GM21367 (cell line): ENCODE measurements at regions not wholly inside any gene's neighbourhood (a gene's known extent, or its start where the extent isn't known, plus 50 kb on each side); places are given as distances from the start of the nearest gene placed in this dataset.
"Not testable (repeated sequence)": the region's sequence is repeated elsewhere in the genome, so short reads cannot be mapped to it uniquely, and the experiment has no call there.

Experiments
- ATAC-seq: cut with Tn5 transposase; IDR thresholded peaks from one replicate; pipeline ENCODE4 v1.9.1; 2021; ENCODE audit not compliant: unreplicated experiment

DNA sequence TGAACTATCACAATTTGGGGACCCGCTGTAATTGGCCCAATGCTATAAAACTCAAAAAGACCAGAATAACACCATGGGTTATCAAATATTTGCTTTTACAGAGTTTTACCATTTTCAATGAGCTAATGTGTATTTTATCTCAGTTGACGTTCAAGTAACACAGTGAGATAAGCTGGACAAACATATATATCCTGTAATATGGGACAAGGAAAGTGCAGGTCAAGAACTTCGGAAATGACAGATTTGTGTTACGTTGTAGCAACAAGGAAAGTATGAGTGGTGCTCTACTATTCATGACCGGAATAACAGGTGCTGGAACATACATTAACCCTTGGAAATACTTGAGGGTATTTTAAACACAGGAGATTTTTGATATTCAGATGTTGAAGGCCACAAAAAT lies 566.4 kb upstream of the FLRT2 start:
- ATAC-seq = no peak

DNA sequence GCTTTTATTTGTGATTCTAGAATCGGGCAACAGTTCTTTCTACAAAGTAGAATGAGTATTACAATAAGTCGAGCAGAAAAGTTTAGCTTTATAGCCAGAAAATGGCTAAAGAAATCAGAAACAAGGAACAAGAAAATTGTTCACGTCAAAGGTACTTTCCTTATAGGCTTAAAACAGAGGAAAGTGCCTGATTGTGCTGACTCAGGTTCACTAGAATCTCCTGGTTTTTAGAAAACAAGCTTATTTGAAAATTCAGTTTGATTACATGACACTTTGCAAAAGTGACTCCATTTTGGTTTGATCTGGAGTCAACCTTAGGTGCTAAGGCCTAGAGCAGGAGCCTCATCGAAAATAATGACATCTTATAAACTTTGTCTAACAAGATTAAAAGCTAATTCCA lies 564.7 kb upstream of the FLRT2 start:
- no peak for ATAC-seq

DNA sequence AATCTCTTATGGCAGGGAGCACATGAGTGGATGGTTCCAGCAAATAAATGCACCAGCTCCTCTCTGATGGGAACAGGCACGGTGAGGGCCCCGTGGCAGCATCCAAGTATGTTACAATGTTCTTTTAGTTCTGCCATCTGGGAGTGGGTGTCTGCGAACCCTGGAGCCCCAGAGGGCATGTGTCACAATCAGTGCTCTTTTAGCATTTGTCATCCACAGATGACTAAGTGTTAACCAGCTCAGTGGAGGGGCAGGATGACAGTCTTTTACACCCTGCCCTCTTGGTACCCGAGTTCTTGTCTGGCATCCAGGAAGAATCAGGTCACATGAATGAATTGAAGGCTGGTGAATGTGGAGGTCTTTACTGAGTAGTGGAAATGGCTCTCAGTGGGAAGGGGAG lies 560.4 kb upstream of the FLRT2 start:
- no peak for ATAC-seq

DNA sequence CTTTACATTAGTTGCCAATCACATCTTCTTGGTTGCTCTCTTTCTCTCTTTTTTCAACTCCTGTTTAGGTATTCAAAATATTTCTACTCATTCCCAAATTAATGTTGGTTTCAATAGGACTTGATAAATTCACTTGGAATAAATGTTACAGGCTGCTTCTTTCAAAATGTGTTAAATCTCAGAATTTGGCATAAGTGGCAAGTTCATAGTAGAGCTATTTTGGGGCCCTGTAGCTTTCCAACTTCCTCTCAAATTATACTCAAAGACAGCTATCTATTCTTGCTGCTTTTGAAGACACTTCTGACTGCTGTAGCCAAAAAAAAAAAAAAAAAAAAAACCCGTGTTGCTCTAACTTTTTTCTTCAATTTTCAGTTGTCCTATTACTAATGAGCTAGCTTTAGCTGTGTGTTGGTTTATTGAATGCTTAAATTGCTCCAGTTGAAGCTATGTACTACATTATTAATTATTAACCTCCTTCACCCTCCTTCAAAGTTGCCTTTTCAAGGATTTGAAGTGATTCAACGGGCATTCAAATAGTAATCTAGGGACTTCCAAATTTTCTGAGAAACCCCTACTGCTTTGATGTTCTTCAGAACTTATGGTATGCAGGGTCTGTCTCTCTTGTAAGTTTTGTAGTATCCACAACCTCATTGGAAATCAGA lies 554.6 kb upstream of the FLRT2 start:
- no peak for ATAC-seq

DNA sequence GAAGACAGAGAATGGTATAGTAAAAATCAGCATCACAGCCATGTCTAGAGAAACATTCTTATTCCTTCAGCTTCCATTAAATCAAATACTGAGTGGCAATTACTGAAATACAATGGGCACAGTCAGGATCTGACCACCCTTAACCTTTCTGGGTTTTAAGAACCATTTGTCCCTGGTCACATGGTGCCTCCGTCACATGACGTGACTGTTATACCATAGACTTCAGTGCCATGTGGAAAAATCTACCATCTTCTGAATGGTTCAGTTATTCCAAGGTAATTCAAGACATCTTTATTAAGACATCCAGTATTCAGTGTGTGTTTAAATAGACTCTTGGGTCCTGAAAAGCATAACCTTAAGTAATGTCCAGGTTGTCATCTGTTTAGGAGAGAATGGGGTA lies 553.1 kb upstream of the FLRT2 start:
- no peak for ATAC-seq

DNA sequence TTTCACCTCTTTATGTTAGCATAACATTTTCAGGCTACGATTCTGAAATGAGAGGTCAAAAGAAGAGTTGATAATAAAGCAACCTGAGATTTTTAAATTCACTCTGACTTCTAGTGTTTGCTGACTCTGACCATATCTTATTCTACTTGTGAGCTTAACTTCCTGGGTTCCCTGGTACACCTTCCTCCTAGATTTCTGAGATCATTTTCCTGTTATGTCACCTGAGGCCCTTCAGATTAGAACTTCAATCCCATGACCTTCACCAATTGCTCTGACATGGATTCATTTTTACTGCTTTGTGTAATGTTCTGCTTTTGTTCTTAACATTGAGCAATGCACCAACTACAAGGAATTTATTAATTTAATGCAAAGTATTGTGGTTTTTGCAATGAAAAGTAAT lies 542.9 kb upstream of the FLRT2 start:
- no peak for ATAC-seq

DNA sequence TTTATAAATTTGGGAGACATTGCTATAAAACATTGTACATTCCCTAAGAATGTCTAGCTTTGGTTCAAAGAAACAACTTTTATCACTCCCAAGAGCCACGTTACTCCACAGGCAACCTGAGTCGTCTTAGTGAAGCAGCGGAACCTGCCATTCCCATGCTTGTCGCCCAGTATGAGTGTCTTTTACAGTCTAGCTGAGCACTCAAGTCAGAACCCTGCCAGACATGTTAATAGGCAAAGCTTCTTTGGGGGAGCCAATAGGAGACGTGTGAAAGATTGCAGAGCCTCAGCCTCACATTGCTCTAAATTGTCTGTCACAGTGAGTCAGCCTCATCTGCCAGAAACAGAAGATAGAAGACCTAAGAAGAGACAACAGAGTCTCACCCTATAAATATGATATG lies 541.6 kb upstream of the FLRT2 start:
- no peak for ATAC-seq

DNA sequence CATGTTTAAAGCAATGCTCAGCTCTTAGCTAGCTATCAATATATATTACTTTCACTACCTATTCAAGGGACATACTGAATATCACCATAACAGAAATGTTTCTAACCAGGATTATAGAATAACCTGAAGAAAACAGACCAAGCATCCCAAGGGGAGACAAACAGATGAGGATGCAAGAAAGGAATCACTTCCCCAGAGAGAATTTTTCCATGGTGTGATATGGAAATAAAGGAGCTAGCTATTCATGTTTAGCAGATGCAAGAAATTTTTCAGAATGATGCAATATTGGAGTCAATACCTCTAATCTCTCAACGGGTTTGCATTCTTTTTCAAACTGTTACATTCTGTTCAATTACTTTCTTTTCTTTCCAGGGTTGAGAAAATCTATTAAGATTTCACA lies 538.9 kb upstream of the FLRT2 start:
- ATAC-seq = no peak

DNA sequence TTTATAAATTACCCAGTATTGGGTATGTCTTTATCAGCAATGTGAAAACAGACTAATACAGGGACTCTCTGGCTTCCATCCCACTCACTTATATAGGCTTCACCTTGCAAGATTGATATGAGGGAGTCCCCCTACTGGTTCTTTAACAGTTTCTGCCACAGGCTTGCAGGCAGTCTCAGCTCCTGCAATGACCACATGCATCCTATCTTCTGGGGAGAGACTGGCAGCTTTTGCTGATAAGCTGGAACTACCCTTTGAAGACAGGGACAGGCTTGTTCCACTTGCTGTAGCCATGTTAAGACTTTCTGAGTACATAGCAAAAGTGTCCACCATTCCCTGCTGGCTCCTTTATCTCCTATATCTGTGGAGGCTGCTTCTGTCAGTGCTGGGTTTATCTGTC lies 531.7 kb upstream of the FLRT2 start:
- no peak for ATAC-seq

DNA sequence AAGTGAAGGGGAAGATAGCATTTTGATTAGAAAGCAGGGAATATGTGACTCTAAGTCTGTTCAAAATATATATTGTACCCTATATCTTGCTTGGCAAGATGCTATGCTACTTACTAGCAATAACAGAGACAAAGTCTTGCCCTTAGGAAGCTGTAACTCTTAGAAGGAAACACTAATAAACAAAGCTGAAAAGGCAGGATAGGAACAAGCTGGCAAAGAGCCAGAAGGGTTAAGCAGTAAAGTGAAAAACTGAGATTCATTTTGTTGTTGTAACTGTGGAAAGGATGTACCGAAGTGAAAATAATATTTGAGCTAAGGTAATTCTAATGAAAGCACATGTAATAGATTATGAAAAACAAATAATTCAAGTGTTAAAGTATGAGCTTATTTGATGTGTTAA lies 527.1 kb upstream of the FLRT2 start:
- ATAC-seq = no peak

DNA sequence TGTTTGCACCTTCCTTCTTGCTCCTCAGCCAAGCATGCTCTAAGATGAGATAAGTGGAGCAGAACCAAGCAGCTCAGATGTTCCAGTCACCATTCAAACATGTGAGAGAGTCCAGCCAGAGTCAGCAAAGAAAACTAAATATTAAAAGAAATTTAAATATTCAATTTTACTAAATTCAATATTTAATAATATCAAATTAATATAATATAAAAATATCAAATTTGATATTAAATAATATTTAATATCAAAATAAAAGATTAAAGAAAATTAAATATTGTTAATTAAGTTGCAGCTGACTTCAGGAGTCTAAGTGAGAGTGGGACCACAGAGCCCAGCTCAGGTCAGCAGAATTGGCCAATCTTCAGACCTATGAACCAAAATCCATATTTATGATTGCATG lies 526.1 kb upstream of the FLRT2 start:
- ATAC-seq = no peak

DNA sequence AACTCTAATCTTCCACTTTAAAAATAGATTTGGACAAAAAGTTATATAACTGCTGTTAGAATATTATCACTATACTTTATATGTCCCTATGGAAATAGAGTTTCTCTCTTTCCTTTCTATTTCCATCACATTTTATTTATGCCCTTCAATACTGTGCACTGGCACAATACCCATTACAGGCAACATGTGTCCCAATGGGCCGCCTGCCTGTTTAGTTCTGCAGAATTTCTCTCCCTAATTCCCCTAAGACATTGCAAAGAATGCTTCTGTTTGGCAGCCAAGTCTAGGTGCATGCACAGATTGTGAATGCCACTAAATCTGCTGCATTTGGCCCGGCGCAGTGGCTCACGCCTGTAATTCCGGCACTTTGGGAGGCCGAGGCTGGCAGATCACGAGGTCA lies 520.4 kb upstream of the FLRT2 start:
- ATAC-seq = no peak

DNA sequence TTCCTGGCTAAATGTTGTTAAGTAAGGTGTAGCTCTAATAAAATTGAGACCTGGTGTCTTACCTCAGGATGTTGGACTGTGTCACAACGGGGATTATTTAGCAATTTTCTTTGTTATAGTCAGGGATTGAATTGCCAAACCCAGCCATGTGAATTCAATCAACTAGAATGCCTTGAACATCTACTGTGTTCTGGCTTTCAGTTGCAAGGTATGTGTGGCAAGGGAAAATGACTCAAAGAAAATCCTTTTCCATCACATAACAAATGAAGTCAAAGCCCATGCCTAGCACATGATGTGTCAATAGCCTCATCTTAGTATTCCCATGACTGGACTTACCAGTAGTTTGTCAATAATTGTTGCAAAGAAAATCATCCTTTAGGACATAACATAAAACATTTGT lies 519.8 kb upstream of the FLRT2 start:
- no peak for ATAC-seq

DNA sequence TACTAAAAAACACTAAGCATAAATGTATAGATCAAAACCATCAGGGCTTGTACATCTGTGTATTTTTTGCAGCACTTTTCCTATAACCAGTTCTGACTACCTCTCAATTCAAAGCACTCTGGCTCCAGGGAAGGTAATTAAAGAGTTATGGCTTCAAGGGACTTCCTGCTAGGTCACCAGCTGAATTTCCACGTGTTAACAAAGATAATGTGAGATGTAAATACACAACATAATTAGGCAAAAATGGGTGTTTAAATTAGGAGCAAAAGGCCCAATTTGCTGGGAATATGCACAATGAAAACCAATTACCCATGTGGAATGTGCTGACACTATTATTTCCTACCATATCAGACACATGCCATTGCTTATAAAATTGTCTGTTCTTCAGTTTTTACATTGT lies 513.4 kb upstream of the FLRT2 start:
- ATAC-seq = no peak

DNA sequence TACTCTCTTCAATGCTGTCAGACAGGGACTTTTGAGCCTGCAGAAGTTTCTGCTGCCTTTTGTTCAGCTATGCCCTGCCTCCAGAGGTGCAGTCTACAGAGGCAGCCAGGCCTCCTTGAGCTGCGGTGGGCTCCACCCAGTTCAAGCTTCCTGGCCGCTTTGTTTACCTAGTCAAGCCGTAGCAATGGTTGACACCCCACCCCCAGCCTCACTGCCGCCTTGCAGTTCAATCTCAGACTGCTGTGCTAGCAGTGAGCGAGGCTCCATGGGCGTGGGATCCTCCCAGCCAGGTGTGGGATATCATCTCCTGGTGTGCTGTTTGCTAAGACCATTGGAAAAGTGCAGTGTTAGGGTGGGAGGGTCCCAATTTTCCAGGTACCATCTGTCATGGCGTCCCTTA lies 506.1 kb upstream of the FLRT2 start:
- not testable (repeated sequence) for ATAC-seq

DNA sequence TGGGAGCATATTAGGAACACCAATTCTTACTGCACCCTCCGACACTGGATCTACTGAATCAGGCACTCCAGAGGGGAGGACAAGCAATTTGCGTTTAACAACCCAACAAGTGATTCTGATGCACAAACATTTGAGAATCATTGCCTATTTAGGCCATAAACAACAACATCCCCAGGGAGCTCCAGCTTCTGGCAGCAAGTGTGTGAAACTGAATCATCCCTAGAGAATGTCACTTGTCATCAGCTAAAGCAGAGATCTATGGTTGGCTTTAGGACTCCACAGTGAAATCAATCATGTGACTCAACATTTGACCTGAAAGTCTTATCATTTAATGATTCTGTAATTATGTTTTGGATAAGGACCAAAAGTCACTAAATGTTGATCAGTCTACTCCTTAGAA lies 505.0 kb upstream of the FLRT2 start:
- no peak for ATAC-seq

DNA sequence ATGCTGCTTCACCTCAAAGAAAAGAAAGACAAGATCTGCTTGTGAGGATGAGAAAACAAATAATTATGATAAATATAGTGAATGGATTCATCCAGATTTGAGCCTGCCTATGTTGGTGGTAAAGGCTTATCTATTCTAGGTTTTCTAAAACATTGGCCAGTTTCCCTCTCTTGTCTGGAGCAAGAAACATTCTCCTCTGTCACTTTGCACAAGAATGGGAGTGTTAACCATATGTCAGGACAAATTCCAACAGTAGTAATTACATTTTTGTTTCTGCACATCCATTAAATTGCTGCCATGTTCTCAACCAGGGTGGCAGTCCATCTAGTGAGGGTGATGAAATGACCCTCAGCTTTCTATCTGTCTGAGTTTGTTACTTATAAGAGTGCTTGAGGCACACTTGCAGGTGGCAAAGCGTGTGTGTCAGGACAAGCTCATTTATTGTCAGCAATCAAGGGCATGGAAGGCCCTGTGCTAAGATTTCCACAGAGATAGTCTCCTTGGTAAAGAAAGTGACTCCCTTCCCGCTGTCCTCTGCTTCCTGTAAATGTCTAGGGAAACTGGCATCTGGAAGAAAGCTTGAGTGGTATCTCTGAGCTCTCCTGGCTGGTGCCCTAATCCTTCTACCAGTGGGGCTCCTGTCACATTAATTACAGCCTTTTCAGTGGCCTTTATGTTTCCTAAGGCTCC lies 502.1 kb upstream of the FLRT2 start:
- no peak for ATAC-seq

DNA sequence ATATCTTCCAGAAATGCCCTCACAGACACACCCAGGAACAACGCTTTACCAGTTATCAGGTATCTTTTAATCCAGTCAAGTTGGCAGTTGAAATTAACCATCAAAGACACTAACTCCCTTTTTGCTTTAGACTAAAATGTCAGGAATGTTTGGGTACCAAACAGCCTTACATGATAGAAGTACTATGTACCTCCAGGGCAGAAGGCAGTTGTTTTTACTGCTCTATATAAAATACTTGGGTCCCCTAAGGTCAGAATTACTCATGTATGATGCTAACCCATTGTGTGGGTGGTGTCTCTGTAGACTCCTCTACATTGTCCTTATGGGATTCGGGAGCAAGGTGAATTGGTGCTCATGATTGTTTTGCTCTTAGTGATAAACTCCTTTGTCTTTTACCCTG lies 492.5 kb upstream of the FLRT2 start:
- ATAC-seq = no peak

DNA sequence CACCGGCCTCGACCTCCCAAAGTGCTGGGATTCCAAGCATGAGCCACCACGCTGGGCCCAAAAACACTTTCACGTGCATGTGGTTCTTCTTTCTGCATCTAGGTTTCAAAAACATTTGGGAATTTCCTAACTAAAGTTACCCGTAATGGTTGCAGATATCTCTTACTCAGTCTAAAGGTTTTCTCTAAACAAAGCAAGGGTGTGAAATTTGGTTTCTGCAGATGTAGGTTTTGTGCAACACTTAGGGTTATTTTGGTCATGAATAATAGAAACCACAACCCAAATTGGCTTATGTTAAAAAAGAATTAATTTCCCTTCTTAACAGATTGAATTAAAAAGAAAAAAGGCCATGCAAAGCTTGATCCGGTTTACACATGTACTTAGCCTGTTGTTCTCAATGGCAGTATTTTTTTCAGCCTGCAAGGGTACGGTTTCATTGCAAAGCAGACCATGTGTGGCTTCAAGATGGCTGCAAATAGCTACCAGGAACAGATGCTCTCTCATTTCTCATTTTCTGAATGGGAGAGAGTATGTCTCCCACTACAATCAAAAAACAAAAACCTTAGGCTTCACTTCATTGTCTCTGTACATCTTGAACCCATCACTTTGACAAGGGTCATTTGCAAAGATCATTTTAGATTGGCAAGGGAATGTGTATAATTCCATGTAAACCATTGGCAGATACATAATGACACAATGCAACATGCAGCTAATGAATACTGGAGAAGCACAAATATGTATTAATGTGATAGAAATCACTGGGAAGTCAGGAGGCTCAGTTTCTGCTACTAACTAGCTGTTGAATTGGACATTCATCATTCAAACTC lies 491.2 kb upstream of the FLRT2 start:
- ATAC-seq = no peak

DNA sequence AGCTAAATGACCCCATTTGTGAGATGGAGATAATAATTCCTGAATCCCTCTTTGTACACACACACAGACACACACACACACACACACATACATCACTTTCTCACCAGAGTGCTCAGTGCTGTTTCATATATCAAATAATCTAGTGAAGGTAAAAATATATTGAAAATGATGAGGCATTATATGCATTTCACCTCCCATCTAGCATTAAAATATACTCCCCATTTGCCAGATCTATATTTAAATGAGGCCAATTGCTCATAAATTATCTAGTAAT lies 490.7 kb upstream of the FLRT2 start:
- no peak for ATAC-seq

DNA sequence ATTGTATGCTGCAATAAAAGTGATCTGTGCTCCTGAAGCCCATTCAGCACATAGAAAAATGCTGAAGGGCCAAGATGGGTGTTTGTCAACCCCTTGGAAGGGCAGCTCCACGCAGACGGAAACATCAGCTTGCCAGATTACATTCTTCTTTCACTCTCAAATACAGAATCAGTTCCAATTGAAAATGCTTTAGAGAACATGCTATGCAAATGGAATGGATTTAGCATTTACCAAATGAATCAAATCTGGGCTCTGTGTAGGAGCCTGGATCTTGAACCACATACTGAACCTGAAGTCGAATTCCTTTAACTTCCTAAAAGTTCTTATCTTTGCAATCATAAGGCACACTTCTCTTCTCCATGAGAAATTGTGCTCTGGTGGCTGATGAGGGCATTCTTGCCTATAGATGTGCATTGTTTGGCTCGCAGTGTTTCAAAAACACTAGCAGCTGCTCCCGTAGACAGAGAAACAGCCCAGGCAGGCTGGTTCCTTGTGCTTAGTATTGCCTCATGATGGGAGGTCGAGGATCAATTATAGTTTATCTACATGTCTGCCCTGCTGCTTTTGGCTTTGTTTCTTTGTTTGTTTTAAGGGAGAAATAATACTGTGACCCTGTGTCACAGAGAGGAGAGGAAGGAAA lies 489.8 kb upstream of the FLRT2 start:
- no peak for ATAC-seq

DNA sequence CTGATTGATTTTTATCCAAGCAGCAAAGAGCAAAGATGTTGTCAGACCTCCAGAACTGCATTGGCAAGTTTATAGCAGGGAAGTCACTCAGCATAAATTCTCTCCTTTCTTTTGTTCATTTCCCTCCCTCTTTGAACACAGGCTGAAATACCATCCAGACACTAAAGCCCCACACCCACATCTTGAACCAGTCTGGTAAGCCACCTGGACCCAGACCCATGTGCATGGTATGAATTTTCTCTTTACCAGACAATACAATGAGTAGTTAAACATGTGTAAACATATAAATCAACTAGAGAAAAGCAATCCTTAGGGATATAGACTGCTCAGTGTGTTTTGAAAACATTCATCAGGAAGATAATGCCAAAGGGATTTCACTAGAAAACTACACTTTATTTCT lies 488.3 kb upstream of the FLRT2 start:
- ATAC-seq = no peak
